Ishikawa (cell line): ENCODE measurements at regions not wholly inside any gene's neighbourhood (a gene's known extent, or its start where the extent isn't known, plus 50 kb on each side); places are given as distances from the start of the nearest gene placed in this dataset.

Experiments
- EGR1 ChIP-seq: IDR thresholded peaks from 2 replicates; pipeline ENCODE4 v1.6.1; 2012
- EP300 ChIP-seq: IDR thresholded peaks from 2 replicates; pipeline ENCODE4 v1.6.1; 2012; ENCODE audit warnings: borderline replicate concordance
- FOXM1 ChIP-seq: IDR thresholded peaks from 2 replicates; pipeline ENCODE4 v1.6.1; 2012; ENCODE audit warnings: low read depth, borderline replicate concordance
- RAD21 ChIP-seq: IDR thresholded peaks from 2 replicates; pipeline ENCODE4 v1.6.1; 2012; ENCODE audit warnings: low read depth
- REST ChIP-seq: IDR thresholded peaks from 2 replicates; pipeline ENCODE4 v1.6.1; 2012; ENCODE audit warnings: low read depth, mild to moderate bottlenecking
- TAF1 ChIP-seq: IDR thresholded peaks from 2 replicates; pipeline ENCODE4 v1.6.1; 2012; ENCODE audit warnings: low read depth, mild to moderate bottlenecking
- TEAD4 ChIP-seq: IDR thresholded peaks from 2 replicates; pipeline ENCODE4 v1.6.1; 2012
- YY1 ChIP-seq: IDR thresholded peaks from 2 replicates; pipeline ENCODE4 v1.6.1; 2012; ENCODE audit warnings: low read depth
- TF ChIP-seq, protein P1 (sequence below): IDR thresholded peaks from 2 replicates; pipeline ENCODE4 v1.6.1; 2012
- TF ChIP-seq, protein P2 (sequence below): IDR thresholded peaks from 2 replicates; pipeline ENCODE4 v1.6.1; 2012

DNA sequence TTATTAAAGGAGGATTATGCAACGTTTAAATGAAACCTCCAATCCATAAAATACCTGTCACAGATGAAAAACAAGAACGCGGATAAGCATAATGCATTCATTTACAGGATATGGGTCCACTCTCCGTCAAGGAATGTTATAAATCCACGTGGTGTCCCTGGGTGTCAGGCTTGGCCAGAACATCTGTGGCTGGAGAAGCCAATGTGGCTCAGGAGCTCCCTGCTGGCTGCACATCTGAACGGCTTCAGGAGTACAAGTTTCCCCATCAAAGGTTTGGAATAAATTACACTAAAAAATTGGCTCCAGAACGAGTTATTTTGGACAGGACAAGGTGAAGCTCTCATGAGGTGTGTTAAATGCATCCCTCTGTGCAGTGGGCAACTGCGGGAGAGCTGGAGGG, 87.8 kb upstream of the LEF1 start:
- TF ChIP-seq REST (no peak), TEAD4 (no peak), YY1 (no peak), EGR1 (no peak), FOXM1 (no peak), RAD21 (no peak), EP300 (no peak), TAF1 (no peak)
- TF ChIP-seq, protein P1, sequence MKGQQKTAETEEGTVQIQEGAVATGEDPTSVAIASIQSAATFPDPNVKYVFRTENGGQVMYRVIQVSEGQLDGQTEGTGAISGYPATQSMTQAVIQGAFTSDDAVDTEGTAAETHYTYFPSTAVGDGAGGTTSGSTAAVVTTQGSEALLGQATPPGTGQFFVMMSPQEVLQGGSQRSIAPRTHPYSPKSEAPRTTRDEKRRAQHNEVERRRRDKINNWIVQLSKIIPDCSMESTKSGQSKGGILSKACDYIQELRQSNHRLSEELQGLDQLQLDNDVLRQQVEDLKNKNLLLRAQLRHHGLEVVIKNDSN, result no peak
- TF ChIP-seq, protein P2, sequence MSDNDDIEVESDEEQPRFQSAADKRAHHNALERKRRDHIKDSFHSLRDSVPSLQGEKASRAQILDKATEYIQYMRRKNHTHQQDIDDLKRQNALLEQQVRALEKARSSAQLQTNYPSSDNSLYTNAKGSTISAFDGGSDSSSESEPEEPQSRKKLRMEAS, result no peak
